AG09319 (cell line): ENCODE measurements at regions not wholly inside any gene's neighbourhood (a gene's known extent, or its start where the extent isn't known, plus 50 kb on each side); places are given as distances from the start of the nearest gene placed in this dataset.
"Not testable (repeated sequence)": the region's sequence is repeated elsewhere in the genome, so short reads cannot be mapped to it uniquely, and the experiment has no call there.

Experiments used
- DNase-seq: peaks from one replicate; pipeline ENCODE4 v3.0.0-alpha.2; 2010; ENCODE audit warnings: low read depth; ENCODE audit errors: extremely low read depth
- CTCF ChIP-seq: IDR thresholded peaks from 2 replicates; pipeline ENCODE4 v1.5.1; 2011; ENCODE audit warnings: low read depth, mild to moderate bottlenecking, inconsistent platforms, low read length, moderate library complexity

- TF ChIP-seq CTCF: no peak
- peak; percentile 5 for DNase-seq
Measured at GRCh38 chr18:11366410-11366809, 217.0 kb upstream of the PIEZO2 start.

- DNase-seq: no peak
- no peak for TF ChIP-seq CTCF
Measured at GRCh38 chr18:11362856-11363255, 213.5 kb upstream of the PIEZO2 start.

GRCh38 chr18:11361862-11362261, 212.5 kb upstream of the PIEZO2 start:
- DNase-seq: not testable (repeated sequence)

- TF ChIP-seq CTCF: no peak
- no peak for DNase-seq
Measured at GRCh38 chr18:11357678-11358077, 208.3 kb upstream of the PIEZO2 start.

GRCh38 chr18:11344576-11344975, 195.2 kb upstream of the PIEZO2 start:
- not testable (repeated sequence) for DNase-seq

GRCh38 chr18:11343096-11343495, 193.7 kb upstream of the PIEZO2 start:
- DNase-seq: no peak
- TF ChIP-seq CTCF: no peak

GRCh38 chr18:11342115-11342514, 192.7 kb upstream of the PIEZO2 start:
- not testable (repeated sequence) for DNase-seq

- DNase-seq: no peak
- TF ChIP-seq CTCF: no peak
Measured at GRCh38 chr18:11339188-11339775, 189.9 kb upstream of the PIEZO2 start.

GRCh38 chr18:11336241-11336640, 186.9 kb upstream of the PIEZO2 start:
- TF ChIP-seq CTCF: no peak

More at GRCh38 chr18:11336241-11336640, 186.9 kb upstream of the PIEZO2 start:
- DNase-seq: no peak
